ENCODE measurements at regions not wholly inside any gene's neighbourhood (a gene's known extent, or its start where the extent isn't known, plus 50 kb on each side); places are given as distances from the start of the nearest gene placed in this dataset.

GRCh38 chr1:207221934-207222351 is 99.5 kb upstream of the CD55 start:
- TF ChIP-seq CTCF (IDR thresholded peaks at IDR 0.05) = no peak
- no peak for TF ChIP-seq POLR2A (IDR thresholded peaks at IDR 0.05)
- no peak for TF ChIP-seq POLR2AphosphoS5 (IDR thresholded peaks at IDR 0.05)
